ENCODE measurements at regions not wholly inside any gene's neighbourhood (a gene's known extent, or its start where the extent isn't known, plus 50 kb on each side); places are given as distances from the start of the nearest gene placed in this dataset.

DNA sequence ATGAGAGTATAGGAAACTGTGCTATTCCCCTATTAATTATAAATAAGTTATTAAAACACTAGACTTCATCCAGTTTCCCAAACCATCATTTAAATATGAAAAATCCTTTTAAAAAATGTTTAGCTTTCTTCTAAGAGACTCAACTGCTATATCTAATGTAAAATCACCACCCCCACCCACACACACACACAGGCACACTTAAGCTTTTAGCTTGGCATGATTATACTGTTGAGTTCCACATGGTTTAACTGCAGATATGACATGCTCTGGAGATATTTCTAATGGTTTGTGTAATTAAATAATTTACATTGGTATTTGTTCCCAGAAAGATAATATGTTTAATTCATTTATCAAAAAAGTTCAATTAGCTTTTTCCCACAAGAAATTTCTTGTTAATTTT, 1700.1 kb upstream of the SLC10A2 start:
- no peaks in the 10 kb centered on the region for H3K36me3 ChIP-seq
- no peak for DNase-seq
- no peak overlapping the region for H3K27ac ChIP-seq
- H3K4me1 ChIP-seq, result no peaks in the 10 kb centered on the region
- TF ChIP-seq, protein P1, sequence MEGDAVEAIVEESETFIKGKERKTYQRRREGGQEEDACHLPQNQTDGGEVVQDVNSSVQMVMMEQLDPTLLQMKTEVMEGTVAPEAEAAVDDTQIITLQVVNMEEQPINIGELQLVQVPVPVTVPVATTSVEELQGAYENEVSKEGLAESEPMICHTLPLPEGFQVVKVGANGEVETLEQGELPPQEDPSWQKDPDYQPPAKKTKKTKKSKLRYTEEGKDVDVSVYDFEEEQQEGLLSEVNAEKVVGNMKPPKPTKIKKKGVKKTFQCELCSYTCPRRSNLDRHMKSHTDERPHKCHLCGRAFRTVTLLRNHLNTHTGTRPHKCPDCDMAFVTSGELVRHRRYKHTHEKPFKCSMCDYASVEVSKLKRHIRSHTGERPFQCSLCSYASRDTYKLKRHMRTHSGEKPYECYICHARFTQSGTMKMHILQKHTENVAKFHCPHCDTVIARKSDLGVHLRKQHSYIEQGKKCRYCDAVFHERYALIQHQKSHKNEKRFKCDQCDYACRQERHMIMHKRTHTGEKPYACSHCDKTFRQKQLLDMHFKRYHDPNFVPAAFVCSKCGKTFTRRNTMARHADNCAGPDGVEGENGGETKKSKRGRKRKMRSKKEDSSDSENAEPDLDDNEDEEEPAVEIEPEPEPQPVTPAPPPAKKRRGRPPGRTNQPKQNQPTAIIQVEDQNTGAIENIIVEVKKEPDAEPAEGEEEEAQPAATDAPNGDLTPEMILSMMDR (IDR thresholded peaks at IDR 0.05), result no peak
- ATAC-seq, result no peak
- no peak overlapping the region for H3K4me3 ChIP-seq
- intact Hi-C loops (cut with DNase I), result no loop called here
- no peaks in the 10 kb centered on the region for H3K9me3 ChIP-seq
- H3K27me3 ChIP-seq, result no peaks in the 10 kb centered on the region

DNA sequence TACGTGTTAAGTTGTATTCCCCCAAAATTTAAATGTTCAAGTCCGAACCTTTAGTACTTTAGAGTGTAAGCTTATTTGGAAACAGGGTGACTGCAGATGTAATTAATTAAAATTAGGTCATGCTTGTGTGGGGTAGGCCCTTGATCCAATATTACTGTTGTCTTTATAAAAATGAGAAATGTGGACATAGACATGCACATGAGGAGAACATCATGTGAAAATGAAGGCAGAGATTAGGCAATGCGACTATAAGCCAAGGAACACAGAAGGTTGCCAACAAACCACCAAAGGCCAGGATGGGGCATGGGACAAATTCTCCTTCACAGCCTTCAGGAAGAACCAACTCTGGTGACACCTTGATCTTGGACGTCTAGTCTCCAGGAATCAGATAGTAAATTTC, 1698.4 kb upstream of the SLC10A2 start:
- Histone ChIP-seq H3K27me3 (no peaks in the 10 kb centered on the region), H3K27ac (no peak overlapping the region), H3K9me3 (no peaks in the 10 kb centered on the region), H3K4me1 (no peaks in the 10 kb centered on the region), H3K36me3 (no peaks in the 10 kb centered on the region), H3K4me3 (no peak overlapping the region)
- no peak for DNase-seq
- WGBS, 2 donors, result 69 to 80% methylated on average over 4 of the region's 4 CpGs
- TF ChIP-seq, protein P1 (IDR thresholded peaks at IDR 0.05), result no peak
- intact Hi-C loops (cut with DNase I), result no loop called here
- peak in 1 of 8 donors; percentile 53 for ATAC-seq

DNA sequence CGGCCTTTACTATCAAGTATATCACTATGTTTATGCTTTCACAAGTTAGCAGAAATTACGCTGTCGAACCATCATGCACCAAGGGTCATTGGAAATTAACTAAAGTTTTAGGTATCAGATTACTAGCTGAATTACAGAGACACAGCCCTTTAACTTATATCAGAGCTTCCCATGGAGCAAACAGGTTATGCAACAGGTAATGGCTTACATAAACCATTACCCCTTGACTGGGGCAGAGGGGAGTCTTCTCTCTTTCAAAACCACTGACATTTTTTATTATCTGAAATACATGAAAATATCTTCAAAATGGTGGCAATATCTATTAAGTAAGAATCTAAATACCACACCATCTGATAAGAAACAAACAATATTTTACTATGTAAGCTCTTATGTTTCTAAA, 1692.9 kb upstream of the SLC10A2 start:
- WGBS, 2 donors, result 96 to 98% methylated on average over 3 of the region's 3 CpGs

DNA sequence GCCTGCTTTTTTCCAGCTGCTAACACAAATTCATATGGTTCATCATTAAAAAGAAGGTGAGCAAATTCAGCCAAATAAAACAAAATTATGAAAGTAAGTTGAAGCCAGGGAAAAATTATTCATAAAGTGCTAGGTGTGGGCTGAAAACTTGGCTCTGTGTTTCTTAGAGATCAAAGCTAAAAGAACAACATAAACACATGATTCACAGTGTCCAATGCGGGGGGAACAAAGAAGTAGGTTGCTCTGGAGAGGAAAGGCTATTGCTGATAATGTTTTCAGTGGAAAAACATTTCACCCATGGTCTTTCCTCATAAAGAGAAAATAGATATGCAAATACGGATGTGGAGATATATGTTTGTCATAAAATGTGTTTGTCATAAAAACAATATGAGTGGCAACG, 1691.5 kb upstream of the SLC10A2 start:
- Histone ChIP-seq H3K36me3 (no peaks in the 10 kb centered on the region), H3K9me3 (no peaks in the 10 kb centered on the region), H3K4me1 (no peaks in the 10 kb centered on the region), H3K27ac (no peak overlapping the region), H3K4me3 (no peak overlapping the region), H3K27me3 (no peaks in the 10 kb centered on the region)
- DNase-seq (no peak), ATAC-seq (no peak)
- TF ChIP-seq, protein P1 (IDR thresholded peaks at IDR 0.05), result no peak
- intact Hi-C loops (cut with DNase I), result no loop called here
- WGBS, 2 donors, result 61 to 71% methylated on average over 3 of the region's 3 CpGs

More for the DNA sequence above, 1692.9 kb upstream of the SLC10A2 start:
- TF ChIP-seq, protein P1 (IDR thresholded peaks at IDR 0.05), result no peak
- Histone ChIP-seq H3K27ac (no peak overlapping the region), H3K9me3 (no peaks in the 10 kb centered on the region), H3K36me3 (no peaks in the 10 kb centered on the region), H3K4me3 (no peak overlapping the region), H3K4me1 (no peaks in the 10 kb centered on the region), H3K27me3 (no peaks in the 10 kb centered on the region)
- ATAC-seq (no peak), DNase-seq (no peak)
- intact Hi-C loops (cut with DNase I), result no loop called here

DNA sequence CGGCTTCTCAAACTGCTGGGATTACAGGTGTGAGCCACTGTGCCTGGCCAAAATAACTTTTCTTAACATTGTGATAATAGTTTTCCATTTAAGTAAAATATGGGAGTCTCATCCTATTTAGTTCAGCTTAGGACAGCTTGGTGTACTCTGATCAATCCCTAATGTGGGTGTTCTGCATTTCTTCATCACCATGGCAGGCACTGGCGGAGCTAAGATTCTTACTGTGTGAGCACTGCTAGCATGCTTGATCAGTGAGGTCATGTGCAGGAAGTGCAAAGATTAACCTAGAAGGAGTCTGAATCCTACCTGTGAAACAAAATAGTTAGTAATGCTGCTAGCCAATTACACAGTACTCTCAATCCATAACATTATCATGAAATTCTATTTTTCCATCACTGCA, 1684.2 kb upstream of the SLC10A2 start:
- no peaks in the 10 kb centered on the region for H3K9me3 ChIP-seq
- H3K27me3 ChIP-seq, result no peaks in the 10 kb centered on the region
- no peaks in the 10 kb centered on the region for H3K4me1 ChIP-seq
- DNase-seq (no peak), ATAC-seq (no peak)
- WGBS, 2 donors, result 92 to 97% methylated on average over 2 of the region's 2 CpGs
- intact Hi-C loops (cut with DNase I), result no loop called here
- no peak overlapping the region for H3K4me3 ChIP-seq
- no peaks in the 10 kb centered on the region for H3K36me3 ChIP-seq
- TF ChIP-seq, protein P1 (IDR thresholded peaks at IDR 0.05), result no peak
- no peak overlapping the region for H3K27ac ChIP-seq
